Kidney epithelial cell (primary cell): ENCODE measurements at regions not wholly inside any gene's neighbourhood (a gene's known extent, or its start where the extent isn't known, plus 50 kb on each side); places are given as distances from the start of the nearest gene placed in this dataset.

Experiments used
- DNase-seq: peaks from one replicate; pipeline ENCODE4 v3.0.0-alpha.2; 2010; ENCODE audit warnings: low read depth
- H3K27me3 ChIP-seq: 2 replicates; pipeline ENCODE4 v1.6.0; 2011; ENCODE audit warnings: low read length; ENCODE audit not compliant: control insufficient read depth, insufficient read depth
- H3K36me3 ChIP-seq: 2 replicates; pipeline ENCODE4 v1.5.1; 2011; ENCODE audit warnings: low read length; ENCODE audit not compliant: control insufficient read depth, insufficient read depth
- H3K4me3 ChIP-seq: 2 replicates; pipeline ENCODE4 v1.5.1; 2011; ENCODE audit warnings: low read depth, mild to moderate bottlenecking, control low read depth, low read length
- TF ChIP-seq, protein P1 (sequence below): IDR thresholded peaks from 2 replicates; pipeline ENCODE4 v1.5.1; 2011; ENCODE audit warnings: mild to moderate bottlenecking, moderate library complexity, low read length, control low read depth, inconsistent platforms; ENCODE audit not compliant: insufficient read depth, poor library complexity, severe bottlenecking

DNA sequence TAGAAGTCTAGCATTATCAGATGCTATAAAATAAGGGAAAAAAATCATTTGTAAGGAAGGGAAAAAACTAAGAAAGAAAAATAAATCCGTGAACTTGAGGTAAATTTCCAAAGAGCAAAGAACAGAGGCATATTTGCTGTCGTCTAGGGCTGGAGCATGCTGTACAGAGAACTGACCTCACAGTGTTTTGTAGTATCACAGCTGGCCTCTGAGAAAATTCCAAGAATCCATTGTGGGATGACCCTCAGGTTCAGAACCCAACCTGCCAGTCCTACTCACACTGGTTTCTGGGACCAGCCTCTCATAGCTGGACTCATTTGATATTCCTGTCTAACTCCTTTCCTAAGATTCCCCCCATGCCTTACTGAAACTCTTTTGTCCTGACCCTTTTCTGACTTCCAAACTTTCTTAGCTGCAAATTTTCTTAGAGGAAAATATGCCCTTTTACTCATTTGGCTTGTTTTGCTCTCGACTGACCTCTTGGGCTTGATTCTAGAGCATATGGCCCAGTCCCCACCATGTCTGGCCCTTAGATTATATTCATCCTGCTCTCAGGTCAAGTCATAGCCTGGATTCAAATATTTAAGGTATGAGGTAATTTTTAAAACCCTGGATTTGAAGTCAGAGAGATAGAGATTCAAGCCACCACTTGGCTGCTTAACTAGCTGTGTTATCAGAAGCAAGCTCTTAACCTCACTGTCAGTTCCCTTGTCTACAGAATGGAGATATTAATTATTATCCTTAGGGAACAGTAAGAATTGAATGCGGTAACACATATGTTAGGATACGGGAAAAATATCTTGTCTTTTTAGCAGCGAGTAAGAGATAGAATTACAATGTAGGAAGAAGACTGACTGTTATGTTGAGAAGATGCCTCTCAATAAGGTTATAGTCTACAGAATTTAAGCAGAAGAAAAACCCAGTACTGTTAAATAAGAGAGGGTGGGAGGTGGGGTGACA, 89.7 kb upstream of the KCNA4 start:
- DNase-seq: no peak
- no peaks in the 10 kb centered on the region for H3K27me3 ChIP-seq
- H3K36me3 ChIP-seq: no peaks in the 10 kb centered on the region
- TF ChIP-seq, protein P1, sequence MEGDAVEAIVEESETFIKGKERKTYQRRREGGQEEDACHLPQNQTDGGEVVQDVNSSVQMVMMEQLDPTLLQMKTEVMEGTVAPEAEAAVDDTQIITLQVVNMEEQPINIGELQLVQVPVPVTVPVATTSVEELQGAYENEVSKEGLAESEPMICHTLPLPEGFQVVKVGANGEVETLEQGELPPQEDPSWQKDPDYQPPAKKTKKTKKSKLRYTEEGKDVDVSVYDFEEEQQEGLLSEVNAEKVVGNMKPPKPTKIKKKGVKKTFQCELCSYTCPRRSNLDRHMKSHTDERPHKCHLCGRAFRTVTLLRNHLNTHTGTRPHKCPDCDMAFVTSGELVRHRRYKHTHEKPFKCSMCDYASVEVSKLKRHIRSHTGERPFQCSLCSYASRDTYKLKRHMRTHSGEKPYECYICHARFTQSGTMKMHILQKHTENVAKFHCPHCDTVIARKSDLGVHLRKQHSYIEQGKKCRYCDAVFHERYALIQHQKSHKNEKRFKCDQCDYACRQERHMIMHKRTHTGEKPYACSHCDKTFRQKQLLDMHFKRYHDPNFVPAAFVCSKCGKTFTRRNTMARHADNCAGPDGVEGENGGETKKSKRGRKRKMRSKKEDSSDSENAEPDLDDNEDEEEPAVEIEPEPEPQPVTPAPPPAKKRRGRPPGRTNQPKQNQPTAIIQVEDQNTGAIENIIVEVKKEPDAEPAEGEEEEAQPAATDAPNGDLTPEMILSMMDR: no peak
- H3K4me3 ChIP-seq: no peak overlapping the region

DNA sequence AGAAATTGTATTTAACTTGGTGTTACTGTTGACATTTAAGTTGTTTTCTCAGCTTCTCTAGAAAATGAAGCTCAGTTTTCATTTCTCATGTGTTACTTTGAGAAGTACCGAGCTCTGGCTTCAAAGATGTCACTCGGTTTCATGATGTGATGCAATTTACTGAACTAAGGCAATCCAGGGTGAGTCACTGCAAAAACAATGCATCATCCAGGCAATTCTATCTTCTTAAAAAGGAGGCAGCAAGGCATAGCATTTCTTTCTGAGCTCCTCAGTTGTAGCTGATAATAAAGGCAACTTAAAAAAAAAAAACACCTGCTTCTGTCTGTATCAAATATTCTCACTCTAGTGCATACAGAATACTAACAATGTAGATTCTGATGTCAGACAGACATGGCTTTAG, 91.1 kb upstream of the KCNA4 start:
- H3K27me3 ChIP-seq: no peaks in the 10 kb centered on the region
- no peak overlapping the region for H3K4me3 ChIP-seq
- H3K36me3 ChIP-seq: no peaks in the 10 kb centered on the region
- DNase-seq: peak; percentile 79
- TF ChIP-seq, protein P1: no peak

DNA sequence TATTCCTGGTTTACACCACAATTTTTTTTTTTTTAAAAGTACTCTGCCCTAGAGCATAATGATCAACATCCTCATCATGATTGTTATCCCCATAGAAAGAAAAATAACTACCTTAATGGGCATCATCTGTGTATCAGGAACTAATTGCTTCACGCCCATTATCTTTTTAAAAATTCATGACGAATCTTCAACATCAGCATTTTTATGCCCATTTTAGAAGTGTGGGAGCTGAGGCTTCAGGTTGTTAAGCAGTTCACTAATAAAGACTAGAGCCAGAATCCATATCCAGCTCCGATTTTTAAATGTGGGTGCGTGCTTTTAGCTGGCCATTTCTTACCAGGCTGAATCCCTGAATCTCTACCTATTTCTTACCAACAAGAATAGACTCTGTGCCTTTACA, 92.9 kb upstream of the KCNA4 start:
- TF ChIP-seq, protein P1: no peak
- no peaks in the 10 kb centered on the region for H3K36me3 ChIP-seq
- no peak for DNase-seq

DNA sequence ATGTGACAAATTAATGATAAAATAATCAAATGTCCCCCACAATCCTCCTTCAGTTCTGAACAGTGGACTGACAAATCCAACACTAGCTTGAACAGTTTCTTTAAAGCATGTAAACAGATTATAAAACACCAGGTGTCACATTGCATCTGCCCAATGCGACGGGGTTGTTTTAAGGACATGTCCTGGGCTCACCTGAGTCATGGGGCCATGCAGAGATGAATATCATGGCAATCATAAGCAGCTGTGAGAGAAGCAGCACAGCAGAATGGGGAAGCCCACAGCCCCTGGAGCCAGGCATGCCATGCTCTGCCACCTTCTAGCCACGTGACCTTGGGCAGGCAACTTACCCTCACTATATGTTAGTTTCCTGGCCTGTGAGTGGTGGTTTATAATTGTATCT, 93.9 kb upstream of the KCNA4 start:
- Histone ChIP-seq H3K4me3 (no peak overlapping the region), H3K27me3 (no peaks in the 10 kb centered on the region), H3K36me3 (no peaks in the 10 kb centered on the region)
- no peak for DNase-seq
- TF ChIP-seq, protein P1: no peak

More for the DNA sequence above, 92.9 kb upstream of the KCNA4 start:
- H3K27me3 ChIP-seq: no peaks in the 10 kb centered on the region
- no peak overlapping the region for H3K4me3 ChIP-seq

DNA sequence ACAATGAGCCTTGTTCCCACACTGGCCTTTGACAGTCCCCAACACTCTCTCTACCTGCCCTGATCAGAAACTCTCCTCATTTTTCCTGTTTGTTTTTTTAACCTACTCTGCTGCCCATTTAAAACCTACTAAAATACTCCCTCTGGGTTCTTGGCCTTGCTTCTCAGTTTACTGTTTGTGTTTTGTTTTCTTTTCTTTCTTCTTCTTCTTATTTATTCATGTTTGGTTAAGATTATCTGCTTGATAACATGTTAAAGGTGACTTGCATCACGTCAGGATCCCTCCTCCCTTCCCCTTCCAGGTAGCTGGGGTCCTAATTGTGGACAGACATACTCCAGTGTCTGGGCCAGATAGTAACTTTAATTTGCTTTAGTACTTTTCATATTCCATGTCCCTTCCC, 95.0 kb upstream of the KCNA4 start:
- TF ChIP-seq, protein P1: no peak
- no peak for DNase-seq
- H3K36me3 ChIP-seq: no peaks in the 10 kb centered on the region
- no peaks in the 10 kb centered on the region for H3K27me3 ChIP-seq
- H3K4me3 ChIP-seq: no peak overlapping the region
